Transverse colon (tissue), 4 donors: ENCODE measurements at regions not wholly inside any gene's neighbourhood (a gene's known extent, or its start where the extent isn't known, plus 50 kb on each side); places are given as distances from the start of the nearest gene placed in this dataset.

Source experiments
- DNase-seq: peaks from one replicate; pipeline ENCODE4 v3.0.0-alpha.2; 2019
- H3K27ac ChIP-seq, 4 donors: fragments of 200-600 bp; sonication (generic); 2 replicates each; pipeline ENCODE4 v1.5.1; 2016 to 2018; ENCODE audit warnings: inconsistent platforms in 4 of 4
- H3K27me3 ChIP-seq: fragments of 200-600 bp; sonication (generic); 2 replicates; pipeline ENCODE4 v1.5.1; 2017; ENCODE audit warnings: inconsistent platforms
- H3K36me3 ChIP-seq, 4 donors: fragments of 200-600 bp; sonication (generic); 2 replicates each; pipeline ENCODE4 v1.5.1; 2017 to 2019; ENCODE audit warnings: inconsistent platforms in 4 of 4
- H3K4me1 ChIP-seq, 4 donors: fragments of 200-600 bp; sonication (generic); 2 replicates each; pipeline ENCODE4 v1.5.1; 2017 to 2020; ENCODE audit warnings: inconsistent platforms in 4 of 4
- H3K4me3 ChIP-seq, 4 donors: fragments of 200-600 bp; sonication (generic); 1 replicate in 1 of 4; 2 replicates in 3 of 4; pipeline versions ENCODE4 v1.5.1 to v1.6.1; 2017 to 2019; ENCODE audit warnings: inconsistent platforms in 4 of 4
- H3K9me3 ChIP-seq, 2 donors: fragments of 200-600 bp; sonication (generic); 2 replicates each; pipeline ENCODE4 v1.5.1; 2017 to 2019; ENCODE audit warnings: inconsistent platforms in 2 of 2
- CTCF ChIP-seq, 5 experiments: fragments of 200-600 bp in 3 of 5; fragments of 450-650 bp in 2 of 5; sonication (generic) in 3 of 5; IDR thresholded peaks; 1 replicate in 2 of 5; 2 replicates in 3 of 5; pipeline ENCODE4 v1.5.1; 2016 to 2017; ENCODE audit warnings: antibody characterized with exemption in 5 of 5, inconsistent platforms in 3 of 5, mild to moderate bottlenecking in 2 of 5, moderate library complexity in 1 of 5
- EP300 ChIP-seq: sonication (generic); formaldehyde crosslinking; IDR thresholded peaks from one replicate; pipeline ENCODE4 v1.6.1; 2017; ENCODE audit warnings: antibody characterized with exemption, low read depth
- POLR2A ChIP-seq: fragments of 450-650 bp; IDR thresholded peaks from one replicate; pipeline ENCODE4 v1.6.1; 2016; ENCODE audit warnings: antibody characterized with exemption, mild to moderate bottlenecking, moderate library complexity
- POLR2AphosphoS5 ChIP-seq, 3 donors: sonication (generic); formaldehyde crosslinking; IDR thresholded peaks; one replicate each; pipeline ENCODE4 v1.6.1; 2016; ENCODE audit warnings: antibody characterized with exemption in 3 of 3
- whole genome bisulfite sequencing, 2 donors: methylation state at CpG; one replicate each; pipeline ENCODE4 v1.1.5; 2018; ENCODE audit warnings: low coverage in 1 of 2; 5-methylcytosine and 5-hydroxymethylcytosine counted together
- in situ Hi-C, 4 donors: fragments of 200-750 bp; cut with MboI; loops; one replicate each; pipeline versions ENCODE4 v1.15.0 to v1.15.1; 2017; ENCODE audit warnings: low sequenced_read_pairs in 3 of 4, low pct_ligation_motif_present in 1 of 4, low pct_unique_long_range_greater_than_20kb in 1 of 4
- intact Hi-C: fragments of 100-400 bp; cut with DNase I; formaldehyde crosslinking; loops from one replicate; pipeline ENCODE4 v1.15.1; 2023; ENCODE audit warnings: low total_unique reads

GRCh38 chr2:120681181-120681580 lies 54.5 kb upstream of the GLI2 start:
- intact Hi-C loops (loop anchor here (2.0 to 10.0 kb wide), 2 partner anchors 336 to 606 kb away; no protein-coding TSS in a partner anchor), in situ Hi-C loops (loop anchor here in 3 of 4 donors (10.0 to 25.0 kb wide), 2 partner anchors 336 to 681 kb away; partner anchors contain the start of gene INHBB (in 1 of the 3))
- Histone ChIP-seq H3K36me3 (no peaks in the 10 kb centered on the region), H3K9me3 (no peaks in the 10 kb centered on the region), H3K27ac (no peak overlapping the region), H3K27me3 (peaks cover 15% of the 10 kb centered on the region), H3K4me1 (peaks cover 0 to 4% (median 4%) of the 10 kb centered on the region in 4 donors), H3K4me3 (no peak overlapping the region)
- 48% methylated on average over 4 of the region's 4 CpGs; no CpG with 5 or more reads in 1 of the 2 donors for WGBS, 2 donors
- no peak for DNase-seq
- TF ChIP-seq POLR2AphosphoS5 (IDR thresholded peaks at IDR 0.05) (no peak), EP300 (no peak), POLR2A (no peak), CTCF (IDR thresholded peaks at IDR 0.05) (no peak)

DNA sequence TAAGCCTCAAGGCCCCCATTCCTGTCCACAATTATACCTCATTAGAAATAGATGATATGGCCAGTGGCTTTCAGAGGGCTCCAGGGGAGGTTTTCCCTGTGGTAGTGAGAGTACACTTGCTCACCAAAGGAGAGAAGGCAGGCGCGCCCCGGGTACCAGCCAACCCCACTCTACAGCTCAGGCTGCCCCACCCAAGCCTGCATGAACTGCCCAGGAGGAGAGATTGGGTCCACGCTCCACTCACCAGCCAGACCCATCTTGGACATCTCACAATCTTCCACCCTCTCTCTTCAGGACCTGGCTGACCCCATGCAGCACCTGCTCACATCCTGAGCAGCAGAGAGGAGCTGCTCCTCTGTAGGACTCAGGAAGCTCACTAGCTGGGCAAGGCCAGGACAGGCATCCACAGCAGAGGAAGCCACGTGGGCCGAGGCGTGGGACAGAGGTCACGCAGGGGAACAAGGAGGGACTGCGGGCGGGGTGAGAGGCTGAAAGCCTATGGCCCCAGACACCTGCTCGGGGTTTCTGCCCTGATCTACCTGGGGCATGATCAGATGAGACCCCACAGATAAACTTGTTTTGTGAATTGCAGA lies 53.9 kb upstream of the GLI2 start:
- Histone ChIP-seq H3K4me3 (no peak overlapping the region), H3K27ac (no peak overlapping the region), H3K36me3 (no peaks in the 10 kb centered on the region), H3K9me3 (no peaks in the 10 kb centered on the region), H3K27me3 (peaks cover 15% of the 10 kb centered on the region), H3K4me1 (peaks cover 0 to 4% (median 4%) of the 10 kb centered on the region in 4 donors)
- TF ChIP-seq POLR2A (no peak), EP300 (no peak), POLR2AphosphoS5 (IDR thresholded peaks at IDR 0.05) (no peak), CTCF (IDR thresholded peaks at IDR 0.05) (no peak)
- WGBS, 2 donors, result 74 to 75% methylated on average over 7 to 11 of the region's 11 CpGs
- no peak for DNase-seq
- in situ Hi-C loops, result loop anchor here in 3 of 4 donors (10.0 to 25.0 kb wide), 2 partner anchors 337 to 681 kb away; partner anchors contain the start of gene INHBB (in 1 of the 3)
- intact Hi-C loops, result loop anchor here (2.0 to 10.0 kb wide), 2 partner anchors 337 to 607 kb away; no protein-coding TSS in a partner anchor

- H3K4me3 ChIP-seq, result no peak overlapping the region
- H3K36me3 ChIP-seq, result no peaks in the 10 kb centered on the region
- intact Hi-C loops (loop anchor here (10.0 kb wide), 1 partner anchor 608 kb away; no protein-coding TSS in a partner anchor), in situ Hi-C loops (loop anchor here in 3 of 4 donors (10.0 to 25.0 kb wide), 2 partner anchors 338 to 680 kb away; partner anchors contain the start of gene INHBB (in 1 of the 3))
- 88% methylated on average over 12 of the region's 12 CpGs; no CpG with 5 or more reads in 1 of the 2 donors for WGBS, 2 donors
- peaks cover 15% of the 10 kb centered on the region for H3K27me3 ChIP-seq
- peaks cover 0 to 4% (median 4%) of the 10 kb centered on the region in 4 donors for H3K4me1 ChIP-seq
- no peak for TF ChIP-seq POLR2AphosphoS5 (IDR thresholded peaks at IDR 0.05)
- TF ChIP-seq EP300, result no peak
- no peak for TF ChIP-seq POLR2A
- no peak for TF ChIP-seq CTCF (IDR thresholded peaks at IDR 0.05)
- H3K9me3 ChIP-seq, result no peaks in the 10 kb centered on the region
- H3K27ac ChIP-seq, result no peak overlapping the region
- DNase-seq, result no peak
Observed at GRCh38 chr2:120682654-120683053, 53.0 kb upstream of the GLI2 start.

- TF ChIP-seq CTCF (IDR thresholded peaks at IDR 0.05), result no peak
- no peak for TF ChIP-seq EP300
- no peak for TF ChIP-seq POLR2A
- no peak for TF ChIP-seq POLR2AphosphoS5 (IDR thresholded peaks at IDR 0.05)
- DNase-seq, result no peak
- 76 to 84% methylated on average over 4 to 6 of the region's 6 CpGs for WGBS, 2 donors
- in situ Hi-C loops, result loop anchor here in 3 of 4 donors (10.0 to 25.0 kb wide), 2 partner anchors 338 to 679 kb away; partner anchors contain the start of gene INHBB (in 1 of the 3)
- H3K27ac ChIP-seq, result no peak overlapping the region
- no peaks in the 10 kb centered on the region for H3K36me3 ChIP-seq
- intact Hi-C loops, result loop anchor here (10.0 kb wide), 1 partner anchor 608 kb away; no protein-coding TSS in a partner anchor
- no peaks in the 10 kb centered on the region for H3K9me3 ChIP-seq
- H3K4me3 ChIP-seq, result no peak overlapping the region
- H3K27me3 ChIP-seq, result peaks cover 15% of the 10 kb centered on the region
- peaks cover 0 to 4% (median 4%) of the 10 kb centered on the region in 4 donors for H3K4me1 ChIP-seq
Observed at GRCh38 chr2:120683081-120683480, 52.6 kb upstream of the GLI2 start.
